MCF 10A (cell line): ENCODE measurements at regions not wholly inside any gene's neighbourhood (a gene's known extent, or its start where the extent isn't known, plus 50 kb on each side); places are given as distances from the start of the nearest gene placed in this dataset.

Source experiments
- BruUV-seq: library from RNA; stranded (reverse); fragments of 400-500 nt; replicated peaks from 2 replicates; lab custom pipeline; 2021; lab: Mats Ljungman, UMichigan
- CTCF ChIA-PET: fragments of 300-600 bp; sonication (Branson Sonifier 250); formaldehyde crosslinking; extraction: SDS; loops from one replicate; lab custom pipeline; 2021; ENCODE audit warnings: antibody characterized with exemption, inconsistent platforms; lab: Yijun Ruan, JAX
- POLR2A ChIA-PET: fragments of 300-600, 350-650 bp; sonication (Branson Sonifier 250); formaldehyde crosslinking; extraction: SDS; loops from one replicate; lab custom pipeline; 2020; ENCODE audit warnings: antibody characterized with exemption, inconsistent platforms; lab: Yijun Ruan, JAX
- DNase-seq: peaks from one replicate; pipeline ENCODE4 v3.0.0-alpha.2; 2018; ENCODE audit not compliant: unreplicated experiment
- H3K27ac Mint-ChIP-seq: one replicate; pipeline ENCODE4 v1.8.0; 2022; ENCODE audit warnings: mild to moderate bottlenecking, low read depth, mixed read lengths; ENCODE audit not compliant: unreplicated experiment
- H3K27me3 Mint-ChIP-seq: one replicate; pipeline ENCODE4 v1.8.0; 2022; ENCODE audit warnings: mixed read lengths; ENCODE audit not compliant: insufficient read depth, unreplicated experiment
- H3K36me3 Mint-ChIP-seq: one replicate; pipeline ENCODE4 v1.8.0; 2022; ENCODE audit warnings: mild to moderate bottlenecking, moderate library complexity, mixed read lengths; ENCODE audit not compliant: insufficient read depth, unreplicated experiment
- H3K4me1 Mint-ChIP-seq: one replicate; pipeline ENCODE4 v1.8.0; 2022; ENCODE audit warnings: mixed read lengths; ENCODE audit not compliant: insufficient read depth, unreplicated experiment
- H3K4me3 Mint-ChIP-seq: one replicate; pipeline ENCODE4 v1.8.0; 2022; ENCODE audit warnings: mild to moderate bottlenecking, moderate library complexity, mixed read lengths; ENCODE audit not compliant: unreplicated experiment
- H3K9me3 Mint-ChIP-seq: one replicate; pipeline ENCODE4 v1.8.0; 2022; ENCODE audit warnings: mixed read lengths; ENCODE audit not compliant: unreplicated experiment
- CTCF ChIP-seq: fragments of 200-600 bp; IDR thresholded peaks from one replicate; pipeline ENCODE4 v1.8.0; 2022; ENCODE audit warnings: antibody characterized with exemption, mild to moderate bottlenecking; ENCODE audit not compliant: unreplicated experiment
- intact Hi-C: fragments of 100-400 bp; cut with micrococcal nuclease; formaldehyde crosslinking; loops from 2 replicates; pipeline ENCODE4 v1.14.1; 2022

- Mint-ChIP-seq H3K4me1 (peaks cover 5% of the 10 kb centered on the region), H3K27ac (no peak overlapping the region), H3K4me3 (no peak overlapping the region), H3K27me3 (no peaks in the 10 kb centered on the region), H3K36me3 (no peaks in the 10 kb centered on the region), H3K9me3 (no peaks in the 10 kb centered on the region)
- ChIA-PET POLR2A (interaction anchor here (1.5 to 2.7 kb wide), 2 partner anchors 11 to 15 kb away, joined by 5 to 9 read pairs; no protein-coding TSS in a partner anchor), CTCF (interaction anchor here (1.0 to 2.5 kb wide), 4 partner anchors 11 to 55 kb away, joined by 4 to 10 read pairs (median 6); no protein-coding TSS in a partner anchor)
- no TSS peak for BruUV-seq
- TF ChIP-seq CTCF, result no peak
- DNase-seq, result peak; percentile 8
- intact Hi-C loops, result no loop called here
Measured at GRCh38 chr5:144088206-144089064, 82.0 kb downstream of the YIPF5 start.

- CTCF ChIA-PET, result interaction anchor here (1.0 to 2.5 kb wide), 3 partner anchors 10 to 15 kb away, joined by 4 to 10 read pairs (median 4); no protein-coding TSS in a partner anchor
- Mint-ChIP-seq H3K27me3 (no peaks in the 10 kb centered on the region), H3K27ac (no peak overlapping the region), H3K9me3 (no peaks in the 10 kb centered on the region), H3K4me3 (no peak overlapping the region), H3K4me1 (peaks cover 5% of the 10 kb centered on the region), H3K36me3 (no peaks in the 10 kb centered on the region)
- BruUV-seq, result no TSS peak
- POLR2A ChIA-PET, result interaction anchor here (0.5 to 2.7 kb wide), 2 partner anchors 16 to 733 kb away, joined by 3 to 9 read pairs; no protein-coding TSS in a partner anchor
- intact Hi-C loops, result no loop called here
- DNase-seq, result no peak
- TF ChIP-seq CTCF, result no peak
Measured at GRCh38 chr5:144089401-144090021, 80.9 kb downstream of the YIPF5 start.

- BruUV-seq, result no TSS peak
- peak; percentile 21 for DNase-seq
- Mint-ChIP-seq H3K36me3 (no peaks in the 10 kb centered on the region), H3K27ac (no peak overlapping the region), H3K4me3 (no peak overlapping the region), H3K27me3 (no peaks in the 10 kb centered on the region), H3K9me3 (peaks cover 11% of the 10 kb centered on the region), H3K4me1 (peaks cover 5% of the 10 kb centered on the region)
- intact Hi-C loops, result no loop called here
- ChIA-PET POLR2A (no interaction called here), CTCF (no interaction called here)
- no peak for TF ChIP-seq CTCF
Measured at GRCh38 chr5:144092508-144092907, 78.0 kb downstream of the YIPF5 start.

GRCh38 chr5:144093400-144093799, 77.1 kb downstream of the YIPF5 start:
- ChIA-PET CTCF (interaction anchor here (0.7 to 1.2 kb wide), 3 partner anchors 18 to 48 kb away, joined by 3 read pairs; no protein-coding TSS in a partner anchor), POLR2A (no interaction called here)
- TF ChIP-seq CTCF, result no peak
- no TSS peak for BruUV-seq
- Mint-ChIP-seq H3K9me3 (peaks cover 11% of the 10 kb centered on the region), H3K4me3 (no peak overlapping the region), H3K27me3 (no peaks in the 10 kb centered on the region), H3K27ac (no peak overlapping the region), H3K36me3 (no peaks in the 10 kb centered on the region), H3K4me1 (peaks cover 5% of the 10 kb centered on the region)
- intact Hi-C loops, result no loop called here
- DNase-seq, result no peak
